GM23248 (cell line): ENCODE measurements at regions not wholly inside any gene's neighbourhood (a gene's known extent, or its start where the extent isn't known, plus 50 kb on each side); places are given as distances from the start of the nearest gene placed in this dataset.

Experiments
- DNase-seq: peaks from one replicate; pipeline ENCODE4 v3.0.0-alpha.2; 2015
- H2AFZ ChIP-seq: fragments of 200-600 bp; sonication (generic); 2 replicates; pipeline ENCODE4 v1.6.1; 2016; ENCODE audit warnings: antibody characterized with exemption
- H3F3A ChIP-seq: fragments of 200-600 bp; sonication (generic); 2 replicates; pipeline ENCODE4 v1.6.1; 2016; ENCODE audit warnings: mild to moderate bottlenecking, antibody characterized with exemption, mixed run types; ENCODE audit not compliant: insufficient read depth
- H3K27ac ChIP-seq: fragments of 200-600 bp; sonication (generic); 2 replicates; pipeline ENCODE4 v1.5.1; 2016; ENCODE audit warnings: mild to moderate bottlenecking
- H3K27me3 ChIP-seq: fragments of 200-600 bp; sonication (generic); replicated peaks from 2 replicates; pipeline ENCODE4 v1.6.1; 2016; ENCODE audit warnings: mild to moderate bottlenecking; ENCODE audit not compliant: insufficient read depth
- H3K36me3 ChIP-seq: fragments of 200-600 bp; sonication (generic); 2 replicates; pipeline ENCODE4 v1.6.1; 2016; ENCODE audit warnings: low read depth, mild to moderate bottlenecking
- H3K4me1 ChIP-seq: fragments of 200-600 bp; sonication (generic); 2 replicates; pipeline ENCODE4 v1.6.1; 2016; ENCODE audit warnings: mild to moderate bottlenecking; ENCODE audit not compliant: insufficient read depth
- H3K4me2 ChIP-seq: fragments of 200-600 bp; sonication (generic); one replicate; pipeline ENCODE4 v1.6.1; 2016; ENCODE audit warnings: mild to moderate bottlenecking; ENCODE audit not compliant: unreplicated experiment
- H3K4me3 ChIP-seq: fragments of 200-600 bp; sonication (generic); 2 replicates; pipeline ENCODE4 v1.5.1; 2016; ENCODE audit warnings: mild to moderate bottlenecking
- H3K79me2 ChIP-seq: fragments of 200-600 bp; sonication (generic); 2 replicates; pipeline ENCODE4 v1.6.1; 2016; ENCODE audit warnings: mild to moderate bottlenecking; ENCODE audit not compliant: insufficient read depth
- H3K9ac ChIP-seq: fragments of 200-600 bp; sonication (generic); 2 replicates; pipeline ENCODE4 v1.6.1; 2016; ENCODE audit warnings: mild to moderate bottlenecking
- H3K9me2 ChIP-seq: fragments of 200-600 bp; sonication (generic); 2 replicates; pipeline ENCODE4 v1.6.1; 2016; ENCODE audit warnings: mixed run types, mild to moderate bottlenecking, moderate library complexity; ENCODE audit not compliant: insufficient read depth
- H3K9me3 ChIP-seq: fragments of 200-600 bp; sonication (generic); one replicate; pipeline ENCODE4 v1.6.1; 2017; ENCODE audit warnings: low read depth
- H4K20me1 ChIP-seq: fragments of 200-600 bp; sonication (generic); 2 replicates; pipeline ENCODE4 v1.6.0; 2016; ENCODE audit not compliant: insufficient read depth
- EZH2 ChIP-seq: fragments of 200-600 bp; sonication (generic); IDR thresholded peaks from 2 replicates; pipeline ENCODE4 v1.6.1; 2018; ENCODE audit warnings: antibody characterized with exemption, mild to moderate bottlenecking; ENCODE audit not compliant: insufficient read depth, poor library complexity, severe bottlenecking
- EZH2phosphoT487 ChIP-seq: fragments of 200-600 bp; sonication (generic); IDR thresholded peaks from 2 replicates; pipeline ENCODE4 v1.6.1; 2018; ENCODE audit warnings: antibody characterized with exemption, moderate library complexity, mild to moderate bottlenecking, low read depth; ENCODE audit not compliant: insufficient read depth
- WGBS, 2 experiments: methylation state at CpG; one replicate each; pipeline ENCODE4 v1.1.6; 2015 to 2017; ENCODE audit warnings: low lambda C conversion rate in 2 of 2, low coverage in 1 of 2; ENCODE audit errors: missing lambda C conversion rate in 2 of 2; 5-methylcytosine and 5-hydroxymethylcytosine counted together
- in situ Hi-C: fragments of 300-500 bp; cut with MboI; formaldehyde crosslinking; loops from 2 replicates; pipeline ENCODE4 v1.15.0; 2020

GRCh38 chr7:40945788-40946187 lies 757.1 kb downstream of the INHBA start:
- H3K79me2 ChIP-seq = no peaks in the 10 kb centered on the region
- H4K20me1 ChIP-seq = no peaks in the 10 kb centered on the region
- no peak for TF ChIP-seq EZH2phosphoT487
- no peak for TF ChIP-seq EZH2
- no peaks in the 10 kb centered on the region for H3F3A ChIP-seq
- in situ Hi-C loops = no loop called here
- H3K4me3 ChIP-seq = no peak overlapping the region
- no peak overlapping the region for H3K27ac ChIP-seq
- H2AFZ ChIP-seq = no peak overlapping the region
- 70 to 80% methylated on average over 2 of the region's 2 CpGs for WGBS, 2 experiments
- H3K9me2 ChIP-seq = no peaks in the 10 kb centered on the region
- peaks cover 5% of the 10 kb centered on the region for H3K9me3 ChIP-seq
- H3K4me1 ChIP-seq = no peaks in the 10 kb centered on the region
- peak; percentile 35 for DNase-seq
- no peak overlapping the region for H3K9ac ChIP-seq
- H3K4me2 ChIP-seq = no peak overlapping the region
- no peaks in the 10 kb centered on the region for H3K36me3 ChIP-seq
- no peaks in the 10 kb centered on the region for H3K27me3 ChIP-seq

DNA sequence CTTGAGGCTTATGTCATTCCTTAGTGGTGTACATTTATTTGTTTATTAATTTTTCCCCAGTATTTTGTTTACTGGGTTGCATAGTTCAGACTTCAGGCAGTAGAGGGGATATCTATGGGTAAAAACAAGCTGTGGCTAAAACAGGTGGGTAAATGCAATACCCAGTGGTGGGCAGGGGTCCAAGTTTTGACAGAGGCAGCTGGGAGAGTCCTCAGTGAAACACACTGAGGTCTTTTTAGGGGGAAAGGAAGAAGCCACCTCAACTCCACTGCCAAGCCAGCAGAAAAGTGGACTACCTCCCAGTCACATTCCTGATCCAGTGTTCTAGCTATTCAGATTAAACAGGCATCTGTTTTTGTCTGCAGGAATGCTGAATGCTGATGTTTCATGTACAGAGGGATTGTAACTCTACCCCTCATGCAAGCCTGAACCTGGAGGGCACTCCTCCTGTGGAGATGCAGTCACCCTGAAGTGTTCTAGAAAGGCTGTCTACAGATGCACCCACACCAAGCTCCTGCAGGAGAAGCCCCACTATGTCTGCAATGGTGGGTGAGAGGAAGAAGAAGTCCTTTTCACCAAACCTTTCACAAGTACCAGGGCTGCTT lies 757.8 kb downstream of the INHBA start:
- no peak for DNase-seq
- no peaks in the 10 kb centered on the region for H3K9me2 ChIP-seq
- no peak overlapping the region for H3K27ac ChIP-seq
- TF ChIP-seq EZH2phosphoT487 = no peak
- no peak for TF ChIP-seq EZH2
- no peaks in the 10 kb centered on the region for H3F3A ChIP-seq
- H3K4me1 ChIP-seq = no peaks in the 10 kb centered on the region
- no peaks in the 10 kb centered on the region for H3K27me3 ChIP-seq
- no peak overlapping the region for H3K4me3 ChIP-seq
- H3K9ac ChIP-seq = no peak overlapping the region
- H3K36me3 ChIP-seq = no peaks in the 10 kb centered on the region
- H3K79me2 ChIP-seq = no peaks in the 10 kb centered on the region
- H3K9me3 ChIP-seq = peaks cover 5% of the 10 kb centered on the region
- H4K20me1 ChIP-seq = no peaks in the 10 kb centered on the region
- H3K4me2 ChIP-seq = no peak overlapping the region
- in situ Hi-C loops = no loop called here
- H2AFZ ChIP-seq = no peak overlapping the region

- Histone ChIP-seq H3K9me3 (no peaks in the 10 kb centered on the region), H4K20me1 (no peaks in the 10 kb centered on the region), H3K27ac (no peak overlapping the region), H3F3A (no peaks in the 10 kb centered on the region), H3K4me3 (no peak overlapping the region), H3K4me2 (no peak overlapping the region), H2AFZ (no peak overlapping the region), H3K36me3 (no peaks in the 10 kb centered on the region; the same call in 1 of the 2 replicates), H3K9me2 (no peaks in the 10 kb centered on the region), H3K79me2 (no peaks in the 10 kb centered on the region), H3K9ac (no peak overlapping the region), H3K4me1 (no peaks in the 10 kb centered on the region), H3K27me3 (no peaks in the 10 kb centered on the region)
- DNase-seq = no peak
- WGBS, 2 experiments = 60 to 64% methylated on average over 2 of the region's 2 CpGs
- in situ Hi-C loops = no loop called here
- TF ChIP-seq EZH2 (no peak), EZH2phosphoT487 (no peak)
Measured at GRCh38 chr7:40937879-40938278, 765.0 kb downstream of the INHBA start.

DNA sequence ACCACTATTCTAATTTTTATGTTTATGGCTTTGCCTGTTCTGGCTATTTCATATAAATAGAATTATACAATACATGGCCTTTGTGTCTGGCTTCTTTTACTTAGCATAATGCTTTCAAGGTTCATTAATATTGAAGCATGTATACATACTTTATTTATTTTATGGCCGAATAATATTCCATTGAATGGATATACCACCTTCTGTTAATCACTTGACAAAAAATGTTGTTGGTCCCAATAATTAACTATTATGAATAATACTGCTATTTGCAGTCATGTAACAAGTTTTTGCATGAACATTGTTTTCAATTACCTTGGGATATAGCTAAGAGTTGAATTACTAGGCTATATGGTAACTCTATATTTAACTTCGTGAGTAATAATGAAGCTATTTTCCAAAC lies 767.5 kb downstream of the INHBA start:
- no peaks in the 10 kb centered on the region for H3K4me1 ChIP-seq
- no peaks in the 10 kb centered on the region for H3F3A ChIP-seq
- in situ Hi-C loops = no loop called here
- H3K4me3 ChIP-seq = no peak overlapping the region
- no peaks in the 10 kb centered on the region for H3K9me2 ChIP-seq
- WGBS, 2 experiments = 87 to 88% methylated on average over 2 of the region's 2 CpGs
- H3K27ac ChIP-seq = no peak overlapping the region
- no peak overlapping the region for H3K4me2 ChIP-seq
- DNase-seq = no peak
- no peak overlapping the region for H3K9ac ChIP-seq
- no peak overlapping the region for H2AFZ ChIP-seq
- H3K79me2 ChIP-seq = no peaks in the 10 kb centered on the region
- TF ChIP-seq EZH2phosphoT487 = no peak
- no peak for TF ChIP-seq EZH2
- no peaks in the 10 kb centered on the region for H3K27me3 ChIP-seq
- H3K9me3 ChIP-seq = no peaks in the 10 kb centered on the region
- H3K36me3 ChIP-seq = no peaks in the 10 kb centered on the region; the same call in 1 of the 2 replicates
- no peaks in the 10 kb centered on the region for H4K20me1 ChIP-seq

GRCh38 chr7:40923626-40924025 lies 779.3 kb downstream of the INHBA start:
- in situ Hi-C loops = no loop called here
- Histone ChIP-seq H3K9me3 (no peaks in the 10 kb centered on the region), H3K9me2 (no peaks in the 10 kb centered on the region), H2AFZ (no peak overlapping the region), H3F3A (peaks cover 27% of the 10 kb centered on the region), H3K79me2 (no peaks in the 10 kb centered on the region), H3K27ac (peak overlapping the region; percentile 69; the same call in 1 of the 2 replicates), H4K20me1 (no peaks in the 10 kb centered on the region), H3K4me3 (no peak overlapping the region), H3K4me1 (peaks cover 33% of the 10 kb centered on the region), H3K36me3 (no peaks in the 10 kb centered on the region), H3K4me2 (no peak overlapping the region), H3K27me3 (no peaks in the 10 kb centered on the region), H3K9ac (no peak overlapping the region)
- DNase-seq = peak; percentile 29
- 30 to 33% methylated on average over 1 of the region's 1 CpG for WGBS, 2 experiments
- no peak for TF ChIP-seq EZH2phosphoT487
- TF ChIP-seq EZH2 = no peak
